ENCODE measurements at regions not wholly inside any gene's neighbourhood (a gene's known extent, or its start where the extent isn't known, plus 50 kb on each side); places are given as distances from the start of the nearest gene placed in this dataset.

- TF ChIP-seq CTCF (IDR thresholded peaks at IDR 0.05) = no peak
- no peak for TF ChIP-seq POLR2AphosphoS5 (IDR thresholded peaks at IDR 0.05)
Measured at GRCh38 chr10:1960982-1961381, 223.7 kb upstream of the ADARB2 start.

Measured in sigmoid colon (tissue), 4 donors.